Endothelial cell of umbilical vein (primary cell): ENCODE measurements at regions not wholly inside any gene's neighbourhood (a gene's known extent, or its start where the extent isn't known, plus 50 kb on each side); places are given as distances from the start of the nearest gene placed in this dataset.

Source experiments
- BruUV-seq: library from RNA; stranded (reverse); fragments of 400-500 nt; replicated peaks from 2 replicates; lab custom pipeline; 2021; lab: Mats Ljungman, UMichigan
- CTCF ChIA-PET: fragments of 300-600, 350-600 bp; sonication (Branson Sonifier 250); formaldehyde crosslinking; loops from one replicate; lab custom pipeline; 2021; ENCODE audit warnings: antibody characterized with exemption, inconsistent platforms; lab: Charles Lee
- POLR2A ChIA-PET: fragments of 300-600, 350-600 bp; sonication (Branson Sonifier 250); formaldehyde crosslinking; loops from one replicate; lab custom pipeline; 2021; ENCODE audit warnings: antibody characterized with exemption, inconsistent platforms; lab: Charles Lee
- DNase-seq: peaks from one replicate; pipeline ENCODE4 v3.0.0-alpha.2; 2011; ENCODE audit warnings: low read depth, low spot score
- FAIRE-seq: peaks from 2 replicates; lab custom pipeline; 2011; peaks lifted over from hg19 to GRCh38; lab: Jason Lieb, UNC
- H2AFZ ChIP-seq: 2 replicates; pipeline ENCODE4 v1.6.0; 2012; ENCODE audit warnings: low read depth, low read length, control low read depth, inconsistent platforms
- H3K27ac ChIP-seq: 2 replicates; pipeline ENCODE4 v1.5.1; 2011; ENCODE audit warnings: low read depth, mild to moderate bottlenecking, control low read depth, low read length, moderate library complexity; ENCODE audit not compliant: insufficient read depth
- H3K27me3 ChIP-seq, 2 experiments: 2 replicates each; pipeline versions ENCODE4 v1.6.0 to v1.6.1; 2011; ENCODE audit warnings: low read length in 2 of 2, mixed read lengths in 1 of 2; ENCODE audit not compliant: control insufficient read depth in 2 of 2, insufficient read depth in 2 of 2
- H3K36me3 ChIP-seq, 2 experiments: 2 replicates in 1 of 2; 3 replicates in 1 of 2; pipeline ENCODE4 v1.5.1; 2011; ENCODE audit warnings: low read length in 2 of 2, mild to moderate bottlenecking in 1 of 2, moderate library complexity in 1 of 2; ENCODE audit not compliant: control insufficient read depth in 2 of 2, insufficient read depth in 2 of 2; ENCODE audit errors: extremely low read depth in 1 of 2
- H3K4me1 ChIP-seq: 3 replicates; pipeline ENCODE4 v1.5.1; 2011; ENCODE audit warnings: mild to moderate bottlenecking, low read length; ENCODE audit not compliant: control insufficient read depth, insufficient read depth; ENCODE audit errors: extremely low read depth
- H3K4me2 ChIP-seq: 2 replicates; pipeline ENCODE4 v1.6.1; 2011; ENCODE audit warnings: low read length, control low read depth, mixed read lengths; ENCODE audit not compliant: insufficient read depth
- H3K4me3 ChIP-seq, 3 experiments: fragments of 200-600 bp in 1 of 3; sonication (generic), shearing (Covaris generic) in 1 of 3; replicated peaks in 1 of 3; 2 replicates each; pipeline ENCODE4 v1.5.1; 2011 to 2016; ENCODE audit warnings: control low read depth in 3 of 3, low read length in 3 of 3, mild to moderate bottlenecking in 2 of 3, inconsistent platforms in 1 of 3, low read depth in 1 of 3, moderate library complexity in 1 of 3; ENCODE audit not compliant: insufficient read depth in 1 of 3
- H3K79me2 ChIP-seq: 2 replicates; pipeline ENCODE4 v1.6.0; 2012; ENCODE audit warnings: low read length, inconsistent platforms; ENCODE audit not compliant: control insufficient read depth, insufficient read depth
- H3K9ac ChIP-seq: replicated peaks from 2 replicates; pipeline ENCODE3; 2011; ENCODE audit warnings: low read length, control low read depth; ENCODE audit not compliant: insufficient read depth; ENCODE audit errors: extremely low read depth
- H3K9me1 ChIP-seq: replicated peaks from 3 replicates; pipeline ENCODE4 v1.6.0; 2011; ENCODE audit warnings: mild to moderate bottlenecking, low read length; ENCODE audit not compliant: control insufficient read depth, insufficient read depth; ENCODE audit errors: extremely low read depth
- H3K9me3 ChIP-seq: replicated peaks from 2 replicates; pipeline ENCODE4 v1.5.1; 2012; ENCODE audit warnings: low read length, inconsistent platforms; ENCODE audit not compliant: control insufficient read depth, insufficient read depth
- H4K20me1 ChIP-seq: replicated peaks from 2 replicates; pipeline ENCODE3; 2011; ENCODE audit warnings: mild to moderate bottlenecking, low read length; ENCODE audit not compliant: control insufficient read depth, insufficient read depth; ENCODE audit errors: extremely low read depth
- CTCF ChIP-seq, 2 donors: IDR thresholded peaks; 1 replicate in 1 of 2; 2 replicates in 1 of 2; pipeline ENCODE4 v1.5.1; 2011; ENCODE audit warnings: low read length in 2 of 2, mild to moderate bottlenecking in 2 of 2, moderate library complexity in 2 of 2, control low read depth in 1 of 2, inconsistent platforms in 1 of 2, low read depth in 1 of 2; ENCODE audit not compliant: insufficient read depth in 1 of 2; ENCODE audit errors: extremely low read depth in 1 of 2
- EZH2 ChIP-seq: IDR thresholded peaks from 2 replicates; pipeline ENCODE4 v1.6.1; 2012; ENCODE audit warnings: borderline replicate concordance, low read depth, mild to moderate bottlenecking, moderate library complexity, low read length, inconsistent platforms; ENCODE audit not compliant: severe bottlenecking
- FOS ChIP-seq: IDR thresholded peaks from 2 replicates; pipeline ENCODE4 v1.6.1; 2011; ENCODE audit warnings: mild to moderate bottlenecking, low read length, moderate library complexity, borderline replicate concordance; ENCODE audit not compliant: insufficient read depth
- GATA2 ChIP-seq: IDR thresholded peaks from 2 replicates; pipeline ENCODE4 v1.7.0; 2011; ENCODE audit warnings: low read depth, mild to moderate bottlenecking, moderate library complexity, mixed read lengths, low read length; ENCODE audit not compliant: insufficient read length, insufficient read depth
- MYC ChIP-seq: IDR thresholded peaks from one replicate; pipeline ENCODE4 v1.6.1; 2011; ENCODE audit warnings: mild to moderate bottlenecking, low read depth, low read length
- POLR2A ChIP-seq: IDR thresholded peaks from 2 replicates; pipeline ENCODE4 v1.6.1; 2012; ENCODE audit warnings: low read depth, mild to moderate bottlenecking, control low read depth, low read length
- POLR2AphosphoS5 ChIP-seq: IDR thresholded peaks from 2 replicates; pipeline ENCODE4 v1.6.1; 2012; ENCODE audit warnings: low read depth, mild to moderate bottlenecking, control low read depth, low read length, moderate library complexity; ENCODE audit not compliant: insufficient read depth
- dilution Hi-C: fragments of 300-500 bp; cut with MboI; formaldehyde crosslinking; loops from one replicate; pipeline ENCODE4 v1.15.0; 2019; ENCODE audit warnings: low sequenced_read_pairs; ENCODE audit not compliant: extremely low pct_ligation_motif_present
- intact Hi-C: fragments of 100-400 bp; cut with micrococcal nuclease; formaldehyde crosslinking; loops from one replicate; pipeline ENCODE4 v1.10.0; 2022
- TF ChIP-seq, protein P1 (sequence below): IDR thresholded peaks from 2 replicates; pipeline ENCODE4 v1.6.1; 2011; ENCODE audit not compliant: insufficient read depth, insufficient read length

DNA sequence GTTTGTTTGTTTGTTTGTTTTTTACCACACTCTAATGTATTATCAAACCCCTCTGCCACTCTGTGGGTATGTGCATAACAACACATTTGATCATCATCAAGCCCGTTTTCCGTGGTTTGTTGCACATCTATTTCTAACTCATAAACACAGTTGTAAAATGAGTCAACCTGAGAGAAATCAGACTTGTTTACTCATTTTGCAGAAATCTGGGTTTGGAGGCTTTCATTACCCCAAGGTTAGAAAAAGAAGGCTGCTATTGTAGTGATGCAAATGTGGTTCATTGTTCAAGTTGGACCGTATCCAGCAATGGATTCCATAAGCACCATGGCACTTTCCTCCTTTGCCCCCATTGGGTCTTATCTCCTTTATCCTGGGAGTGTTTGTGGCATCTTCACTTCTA lies 353.2 kb upstream of the SOX2 start:
- no TSS peak for BruUV-seq
- POLR2A ChIA-PET, result no interaction called here
- Histone ChIP-seq H3K9me1 (no peaks in the 10 kb centered on the region), H3K27me3 (no peaks in the 10 kb centered on the region), H3K27ac (no peak overlapping the region), H3K9ac (no peak overlapping the region), H2AFZ (no peak overlapping the region), H3K4me1 (no peaks in the 10 kb centered on the region), H3K9me3 (no peaks in the 10 kb centered on the region), H4K20me1 (no peaks in the 10 kb centered on the region), H3K4me3 (no peak overlapping the region), H3K36me3 (no peaks in the 10 kb centered on the region), H3K4me2 (no peak overlapping the region), H3K79me2 (no peaks in the 10 kb centered on the region)
- no peak for DNase-seq
- CTCF ChIA-PET, result no interaction called here
- dilution Hi-C loops (no loop called here), intact Hi-C loops (no loop called here)
- no peak for FAIRE-seq
- TF ChIP-seq CTCF (IDR thresholded peaks at IDR 0.05; ENCODE audit: extremely low read depth in 1 of 2, insufficient read depth in 1 of 2, low read depth in 1 of 2, low read length in 2 of 2) (no peak), EZH2 (no peak), POLR2A (no peak), GATA2 (no peak), POLR2AphosphoS5 (no peak), MYC (no peak), FOS (no peak)
- TF ChIP-seq, protein P1, sequence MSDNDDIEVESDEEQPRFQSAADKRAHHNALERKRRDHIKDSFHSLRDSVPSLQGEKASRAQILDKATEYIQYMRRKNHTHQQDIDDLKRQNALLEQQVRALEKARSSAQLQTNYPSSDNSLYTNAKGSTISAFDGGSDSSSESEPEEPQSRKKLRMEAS, result no peak
